Stimulated activated CD8-positive, alpha-beta memory T cell treated with anti-CD3 and anti-CD28 coated beads, Interleukin-12 subunit alpha, Interleukin-12 subunit beta, amount 100 ng/mL, for 24 hours (primary cell): ENCODE measurements at regions not wholly inside any gene's neighbourhood (a gene's known extent, or its start where the extent isn't known, plus 50 kb on each side); places are given as distances from the start of the nearest gene placed in this dataset.

Experiments used
- DNase-seq: peaks from one replicate; pipeline ENCODE4 v3.0.0-alpha.2; 2020; ENCODE audit errors: extremely low read depth

DNA sequence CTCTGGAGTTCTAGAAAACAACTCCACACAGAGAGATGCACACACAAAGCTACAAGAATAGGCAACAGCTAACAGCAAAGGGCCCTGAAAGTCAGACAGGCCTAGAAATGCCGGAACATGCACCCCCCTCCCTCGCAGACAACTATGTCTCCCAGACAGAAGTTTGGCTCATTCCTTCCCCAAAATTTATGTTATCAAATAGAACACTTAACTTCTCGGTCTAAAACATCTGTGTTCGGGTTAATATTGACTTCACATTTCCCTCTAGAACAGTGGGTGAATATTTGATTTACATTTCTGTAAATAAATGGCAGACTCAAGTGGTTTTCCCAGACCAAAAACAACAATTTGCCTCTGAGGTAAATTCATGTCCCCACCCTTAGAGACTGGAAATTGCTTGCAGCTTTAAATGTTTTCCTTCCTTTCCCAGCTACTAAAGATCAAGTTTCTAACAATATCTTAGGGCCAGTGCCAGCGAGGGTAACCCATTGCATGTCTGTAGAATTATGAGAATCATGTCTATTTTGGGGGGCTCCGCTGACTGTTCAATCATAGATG, 92.5 kb upstream of the INHBA start:
- DNase-seq, result no peak

DNA sequence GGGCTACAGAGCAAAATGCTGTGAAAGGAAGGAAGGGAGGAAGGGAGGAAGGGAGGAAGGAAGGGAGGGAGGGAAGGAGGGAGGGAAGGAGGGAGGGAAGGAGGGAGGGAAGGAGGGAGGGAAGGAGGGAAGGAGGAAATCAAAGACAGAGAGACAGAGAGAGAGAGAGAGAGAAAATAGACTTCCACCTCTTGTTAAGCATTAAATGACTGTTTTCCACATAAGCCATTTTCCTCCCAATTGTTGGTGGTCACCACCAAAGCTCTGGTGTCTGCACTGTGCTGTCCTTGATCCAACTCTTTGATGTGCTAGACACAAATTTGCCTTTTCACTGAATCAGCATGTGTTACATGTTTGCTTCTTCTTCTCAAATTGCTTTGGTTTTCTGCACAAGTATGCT, 90.7 kb upstream of the INHBA start:
- no peak for DNase-seq

DNA sequence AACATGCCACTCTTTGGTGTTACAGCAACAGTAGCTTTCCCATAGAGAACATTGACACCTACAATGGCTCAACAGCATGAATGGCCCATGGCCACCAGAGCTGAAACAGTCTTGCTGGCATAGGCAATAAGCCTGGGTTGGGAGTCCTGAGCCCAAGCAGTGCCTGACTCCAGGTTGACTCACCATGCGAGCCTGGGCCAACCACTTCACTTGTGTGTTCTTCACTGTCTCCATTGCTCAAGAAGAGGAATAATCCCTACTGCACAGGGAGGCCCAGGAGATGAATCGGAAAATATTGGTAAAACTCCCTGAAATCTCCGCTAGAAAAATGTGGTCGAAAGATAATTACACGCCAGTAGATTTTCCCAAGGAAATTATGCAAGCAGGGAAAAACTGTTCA, 89.2 kb upstream of the INHBA start:
- no peak for DNase-seq

DNA sequence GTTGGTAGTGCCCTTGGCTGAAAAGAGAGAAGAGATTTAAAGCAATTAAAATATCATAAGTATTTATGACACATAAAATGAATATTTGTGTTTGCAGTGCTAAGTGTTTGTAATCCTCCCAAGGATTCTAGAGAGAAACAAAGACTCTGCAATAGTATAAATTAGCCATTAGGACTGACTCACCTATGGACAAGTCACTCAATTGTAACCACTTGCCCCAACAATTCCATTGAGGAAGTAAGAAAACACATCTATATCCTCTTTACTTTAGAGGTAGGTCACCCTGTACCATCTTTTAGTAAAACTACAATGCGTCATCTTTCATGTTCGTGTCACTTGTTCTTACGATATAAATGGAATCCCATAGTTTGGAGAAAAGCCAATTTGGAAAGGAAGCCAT, 85.7 kb upstream of the INHBA start:
- no peak for DNase-seq

DNA sequence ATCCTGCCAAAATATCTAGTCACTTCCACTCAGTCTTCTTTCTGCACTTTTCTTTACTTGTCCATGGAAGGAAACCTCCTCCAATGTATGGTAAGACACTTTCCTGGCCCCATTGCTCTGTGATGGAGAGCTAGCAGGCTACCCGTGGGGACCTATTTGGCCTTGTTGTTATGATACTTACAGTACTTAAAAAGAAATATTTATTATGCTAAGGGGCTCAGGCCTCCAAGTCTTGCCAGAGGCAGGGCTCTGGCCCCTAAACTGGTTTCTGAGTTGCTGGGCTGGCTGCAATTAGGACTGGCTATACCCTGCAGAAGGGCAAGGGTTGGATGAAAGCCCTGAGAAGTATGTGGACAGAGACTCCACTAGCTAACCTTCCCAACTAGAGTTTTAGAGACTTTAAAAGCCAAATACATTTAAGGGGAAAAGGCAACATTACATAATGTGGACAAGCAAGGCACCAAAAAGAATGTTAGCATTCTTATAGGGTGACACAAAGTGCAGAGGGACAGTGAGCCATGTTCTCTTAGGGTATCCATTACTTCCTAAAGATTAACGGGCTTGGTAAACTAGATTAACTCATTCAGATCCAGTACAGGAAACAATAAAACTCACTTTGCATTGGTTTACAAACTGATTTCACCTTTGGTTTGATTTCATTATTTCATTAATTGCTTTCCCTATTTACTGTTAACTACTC, 84.9 kb upstream of the INHBA start:
- no peak for DNase-seq

DNA sequence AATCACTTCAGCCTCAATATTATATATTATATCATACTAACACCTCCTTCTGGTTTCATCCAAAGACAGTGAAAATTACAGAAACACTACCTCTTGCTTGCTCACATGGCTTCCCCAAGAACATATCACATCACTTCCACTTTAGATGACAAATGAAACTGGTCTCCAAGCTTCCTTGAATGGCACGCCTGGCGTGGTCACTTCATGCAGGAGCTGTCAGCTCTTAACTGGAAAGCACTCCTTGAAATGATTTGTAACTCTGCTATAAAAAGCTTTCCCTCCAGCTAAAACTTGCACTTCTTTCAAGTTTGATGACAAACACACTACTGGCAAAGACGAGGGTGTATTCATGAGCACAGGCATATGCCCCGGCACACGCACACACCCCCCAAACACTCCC, 84.1 kb upstream of the INHBA start:
- no peak for DNase-seq

DNA sequence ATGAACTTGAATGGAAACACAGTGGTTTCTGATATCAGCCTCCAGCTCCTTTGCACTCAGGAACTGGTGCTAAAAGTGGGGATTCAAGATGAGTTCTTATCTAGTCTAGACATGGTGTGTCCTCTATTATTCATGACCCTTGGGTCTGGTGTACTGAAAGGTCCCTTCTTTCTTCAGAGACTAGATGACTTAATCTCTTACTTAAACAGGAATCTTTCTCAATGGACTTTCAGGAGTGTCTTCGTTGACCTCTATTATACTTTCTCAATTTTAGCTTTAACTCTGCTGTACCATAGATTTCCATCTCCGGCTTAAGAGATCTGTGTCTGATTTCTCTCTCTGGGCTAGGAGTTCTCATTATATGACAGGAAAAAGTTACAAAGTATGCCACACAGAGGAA, 83.5 kb upstream of the INHBA start:
- DNase-seq, result no peak

DNA sequence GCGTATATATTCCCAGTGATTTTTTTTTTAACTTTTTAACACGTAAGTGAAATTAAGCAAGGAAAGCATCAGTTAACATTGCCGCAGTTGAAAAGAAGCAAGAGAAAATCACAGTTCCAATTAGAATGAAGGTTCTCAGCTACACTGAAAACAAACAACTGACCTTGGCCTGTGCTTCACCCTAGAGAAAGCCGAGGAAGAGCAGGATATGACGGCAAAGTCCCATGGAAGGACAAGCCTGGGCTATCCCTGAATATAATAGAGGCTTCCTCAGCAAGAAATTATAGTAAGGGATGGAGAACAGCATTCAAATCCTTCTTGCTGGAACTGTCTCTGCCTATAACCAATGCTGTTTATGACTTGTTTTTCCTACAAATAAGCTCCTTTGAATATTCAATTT, 83.0 kb upstream of the INHBA start:
- DNase-seq, result no peak

DNA sequence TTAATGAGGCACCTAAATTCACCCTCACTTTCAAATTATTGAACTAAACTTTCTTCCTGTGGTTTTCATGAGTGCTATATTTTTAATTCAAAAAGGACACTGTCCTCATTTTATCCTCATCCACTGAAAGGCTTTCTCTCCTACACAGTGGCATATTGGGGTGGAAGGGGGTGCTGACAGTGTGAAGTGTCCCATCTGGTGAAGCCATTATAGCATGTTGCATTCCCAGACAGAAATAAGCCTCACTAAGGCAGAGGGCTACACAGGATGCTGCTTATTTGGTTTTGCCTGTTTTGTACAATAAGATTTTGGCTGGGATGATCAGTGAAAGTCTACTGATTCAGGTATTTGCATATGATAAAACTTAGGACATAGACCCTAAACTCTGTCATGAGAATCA, 82.4 kb upstream of the INHBA start:
- no peak for DNase-seq

DNA sequence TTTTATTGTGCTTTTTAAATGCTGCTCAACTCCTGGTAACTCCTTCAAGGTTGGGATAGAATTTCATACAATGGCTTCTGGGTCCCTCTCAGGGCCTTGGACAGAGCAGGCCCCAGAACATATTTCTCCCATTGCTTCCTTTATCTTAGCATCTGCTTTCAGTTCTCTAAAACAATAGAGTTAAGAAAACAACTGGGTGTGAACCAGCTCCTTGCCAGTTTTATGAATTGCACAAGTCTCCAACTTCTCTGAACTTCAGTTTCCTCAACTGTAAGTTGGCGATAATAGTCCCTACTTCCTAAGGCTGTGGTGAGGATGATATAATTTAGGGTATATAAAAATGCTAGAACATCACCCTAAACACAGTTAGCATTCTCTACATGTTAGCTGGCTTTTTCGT, 77.0 kb upstream of the INHBA start:
- DNase-seq, result no peak

DNA sequence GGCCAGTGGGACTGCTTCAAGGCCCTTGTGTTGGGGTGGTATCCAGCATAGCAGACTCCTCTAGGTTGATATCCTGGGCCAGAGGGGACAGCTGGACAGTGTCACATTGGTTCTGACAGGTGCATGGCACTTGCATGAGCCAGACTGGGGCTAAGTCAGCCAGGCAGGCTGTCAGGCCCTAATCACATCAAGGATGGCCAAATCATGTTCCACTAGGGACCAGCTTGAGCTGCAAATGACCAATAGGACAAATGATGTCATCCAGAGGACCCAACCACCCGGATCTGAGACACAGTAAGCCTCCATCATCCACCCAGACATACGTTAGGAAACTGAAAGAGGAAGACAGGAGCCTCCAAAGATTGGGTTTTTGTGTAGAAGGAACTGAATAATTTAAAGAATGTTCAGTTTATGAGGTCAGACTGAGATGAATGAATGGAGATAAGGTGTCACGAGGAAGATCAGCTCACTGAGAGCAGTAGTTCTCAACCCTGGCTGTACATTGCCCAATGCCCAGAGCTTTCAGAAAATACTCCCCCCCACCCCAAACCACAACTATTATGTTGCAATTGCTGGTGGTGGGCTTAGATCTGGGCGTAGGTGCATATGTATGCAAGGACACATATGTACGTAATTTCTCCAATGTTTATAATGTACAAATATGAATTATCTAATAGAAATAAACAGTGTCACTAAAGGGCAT, 75.2 kb upstream of the INHBA start:
- no peak for DNase-seq

DNA sequence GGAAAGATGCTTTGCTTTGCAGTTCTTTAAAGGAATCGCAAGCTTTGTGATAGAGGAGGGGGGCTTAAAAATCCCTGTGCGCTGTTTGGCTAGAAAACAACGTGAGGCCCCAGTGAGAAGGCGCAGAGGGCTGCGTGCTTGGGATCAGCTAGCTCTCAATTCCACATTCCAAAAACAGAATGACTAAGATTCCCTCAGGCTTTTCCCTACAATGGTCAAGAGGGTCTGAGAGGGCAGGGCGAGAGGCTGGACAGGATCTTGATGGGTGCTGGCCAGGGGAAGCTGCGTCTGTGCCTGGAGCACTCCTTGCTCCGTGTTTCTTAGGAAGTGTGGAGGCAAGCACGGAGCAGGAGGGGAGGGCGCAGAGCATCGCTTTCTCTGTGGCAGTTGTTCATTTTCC, 72.1 kb upstream of the INHBA start:
- DNase-seq, result no peak

DNA sequence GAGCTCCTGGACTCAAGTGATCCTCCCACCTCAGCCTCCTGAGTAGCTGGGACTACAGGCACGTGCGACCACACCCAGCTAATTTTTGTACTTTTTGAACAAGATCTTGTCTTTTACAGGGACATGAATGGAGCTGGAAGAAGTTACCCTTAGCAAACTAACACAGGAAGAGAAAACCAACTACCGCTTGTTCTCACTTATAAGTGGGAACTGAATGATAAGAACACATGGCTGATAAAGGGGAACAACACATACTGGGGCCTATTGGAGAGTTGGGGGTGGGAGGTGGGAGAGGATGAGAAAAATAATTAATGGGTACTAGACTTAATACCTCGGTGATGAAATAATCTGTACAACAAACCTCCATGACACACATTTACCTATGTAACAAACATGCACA, 70.9 kb upstream of the INHBA start:
- no peak for DNase-seq

DNA sequence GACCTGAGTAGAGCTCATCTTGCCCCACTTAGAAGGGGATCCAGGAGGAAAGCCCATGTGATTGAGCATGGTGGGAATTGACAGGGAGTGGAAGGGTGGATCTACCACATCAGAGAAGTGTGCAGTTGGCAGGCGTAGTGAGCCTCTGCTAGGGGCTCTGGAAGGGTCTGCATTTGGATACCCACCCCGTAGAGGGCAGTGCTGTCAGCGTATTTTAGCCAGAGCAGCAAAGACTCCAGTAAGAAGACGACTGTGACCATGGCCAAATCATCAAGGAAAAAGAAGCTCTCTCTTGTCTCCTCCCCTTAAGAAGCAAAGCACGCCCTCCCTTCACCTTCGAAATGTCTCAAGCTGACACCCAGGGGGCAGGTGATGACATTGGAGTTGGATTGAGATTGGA, 68.8 kb upstream of the INHBA start:
- no peak for DNase-seq

DNA sequence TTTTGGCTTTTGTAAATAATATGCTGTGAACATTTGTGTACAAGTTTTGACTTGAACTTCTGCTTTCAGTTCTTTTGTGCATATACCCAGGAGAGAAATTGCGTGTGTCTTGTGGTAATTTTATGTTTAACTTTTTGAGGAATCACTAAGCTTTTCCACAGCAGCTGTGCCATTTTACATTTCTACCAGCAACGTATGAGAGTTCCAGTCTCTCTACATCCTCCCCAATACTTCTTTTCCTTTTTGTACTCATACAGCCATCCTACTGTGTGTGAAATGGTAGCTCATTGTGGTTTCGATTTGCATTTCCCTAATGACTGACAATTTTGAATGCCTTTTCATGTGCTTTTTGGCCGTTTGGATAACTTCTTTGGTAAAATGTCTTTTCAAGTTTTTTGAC, 66.3 kb upstream of the INHBA start:
- DNase-seq, result no peak

DNA sequence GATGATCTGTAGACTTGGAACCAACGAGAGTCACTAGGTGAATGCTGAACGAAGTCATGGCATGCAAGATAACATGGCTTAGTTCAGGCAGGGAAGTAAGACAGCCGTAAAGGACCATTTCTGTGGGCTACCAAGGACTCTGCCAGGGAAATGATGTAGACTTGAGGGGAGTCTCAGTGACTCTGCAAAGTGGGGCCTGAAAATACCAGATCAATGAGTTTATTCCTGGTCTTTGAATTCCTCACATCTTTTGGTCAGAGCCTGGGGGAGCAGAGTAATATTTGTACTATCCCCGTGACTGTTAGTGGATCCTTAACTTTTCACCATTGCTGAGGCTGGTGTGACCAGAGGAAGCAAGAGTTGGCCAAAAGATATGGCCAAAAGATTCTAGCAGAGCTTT, 60.7 kb upstream of the INHBA start:
- DNase-seq, result no peak

DNA sequence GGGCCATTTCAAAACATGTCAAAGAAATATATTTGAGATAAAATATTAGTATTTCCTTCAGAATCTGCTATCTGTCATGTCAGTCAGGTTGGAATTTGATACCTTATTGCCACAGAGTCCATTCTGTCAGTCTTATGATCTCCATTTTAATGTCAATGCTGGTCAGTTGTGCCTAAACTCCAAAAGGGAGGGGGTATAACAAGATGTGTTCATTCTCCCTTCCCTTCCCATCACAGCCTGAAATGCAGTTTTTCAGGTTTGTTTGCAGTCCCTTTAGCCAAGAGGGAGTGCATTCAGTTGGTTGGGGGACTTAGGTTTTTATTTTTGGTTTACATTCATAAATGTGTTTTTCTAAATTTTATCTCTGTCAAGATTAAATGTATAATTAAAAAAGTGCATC, 59.8 kb upstream of the INHBA start:
- DNase-seq, result no peak

DNA sequence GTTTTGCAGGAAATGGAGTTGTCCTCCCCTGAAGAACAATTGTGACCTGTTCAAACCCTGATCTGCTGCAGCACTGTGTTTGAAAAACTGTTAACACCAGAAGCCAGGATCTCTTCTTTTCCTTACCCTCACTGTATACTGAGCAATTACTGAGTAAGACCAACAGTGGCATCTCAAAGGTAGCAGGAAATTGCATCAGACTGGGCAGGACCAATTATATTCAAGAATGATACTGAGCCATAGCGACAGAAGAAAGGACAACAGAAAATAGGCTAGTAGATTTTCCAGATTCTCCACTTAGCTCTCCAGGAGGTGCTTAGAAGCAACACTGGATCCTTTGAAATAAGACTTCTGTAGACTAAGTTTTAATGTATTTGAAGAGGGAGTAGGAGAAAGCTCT, 57.4 kb upstream of the INHBA start:
- DNase-seq, result no peak

DNA sequence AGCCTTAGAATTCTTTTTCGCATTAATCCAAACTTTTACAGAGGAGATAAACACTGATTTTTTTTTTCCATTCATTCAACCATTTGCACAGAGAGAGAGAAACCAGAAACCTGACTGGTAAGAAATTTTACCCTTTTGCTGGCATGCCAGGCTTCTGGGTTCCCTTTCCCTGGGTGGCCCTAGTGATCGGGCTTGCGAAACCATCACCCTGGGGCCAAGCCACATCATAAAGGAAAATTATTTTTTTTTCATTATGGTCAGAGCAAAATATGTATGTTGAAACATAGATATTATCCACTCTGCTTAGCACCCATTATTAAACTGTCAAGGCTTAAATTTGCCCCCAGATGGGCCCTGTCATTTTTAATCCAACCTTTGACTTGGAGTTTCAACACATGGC, 55.4 kb upstream of the INHBA start:
- DNase-seq, result no peak

DNA sequence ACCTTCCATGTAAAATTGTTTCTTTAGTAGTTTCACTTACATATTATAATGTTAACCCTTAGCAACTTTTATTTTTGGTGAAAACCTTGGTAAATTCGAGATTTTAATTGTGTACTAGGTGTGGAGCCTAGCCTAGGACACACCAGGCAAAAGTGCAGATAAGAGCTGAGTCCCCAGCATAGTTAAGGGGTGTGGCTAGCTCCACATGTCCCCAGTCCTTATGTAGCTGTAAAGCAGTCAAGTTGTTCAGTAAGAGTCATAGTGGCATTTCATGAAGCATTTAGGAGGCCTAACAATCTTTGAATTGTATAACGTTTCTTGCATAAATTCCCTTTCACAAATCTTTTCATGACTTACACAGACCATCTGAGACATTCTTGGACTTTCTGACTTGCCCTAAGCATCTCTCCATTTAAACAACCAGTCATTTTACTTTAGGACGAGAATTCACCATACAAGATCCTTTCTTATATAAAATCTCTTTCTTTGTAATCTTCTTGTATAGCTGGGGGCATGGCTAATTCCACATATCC, 53.8 kb upstream of the INHBA start:
- no peak for DNase-seq

DNA sequence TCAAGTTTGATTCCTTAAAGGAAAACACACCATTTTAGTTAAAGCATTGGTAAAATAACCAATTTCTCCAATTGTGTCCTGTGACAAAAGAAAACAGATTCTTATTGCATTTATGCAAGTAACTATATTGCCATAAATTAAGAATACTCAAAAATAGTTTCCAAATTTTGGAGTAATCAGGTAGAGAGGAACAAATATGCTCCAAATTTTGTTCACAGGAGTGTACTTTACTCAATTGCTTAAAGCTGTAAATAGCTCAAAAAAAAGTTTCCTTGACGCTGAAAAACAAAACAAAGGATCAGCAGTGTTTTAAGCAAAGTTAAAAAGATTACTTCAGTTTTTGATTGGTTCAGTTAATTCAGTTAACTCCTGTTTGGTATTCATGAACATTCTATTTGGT, 52.2 kb upstream of the INHBA start:
- no peak for DNase-seq

DNA sequence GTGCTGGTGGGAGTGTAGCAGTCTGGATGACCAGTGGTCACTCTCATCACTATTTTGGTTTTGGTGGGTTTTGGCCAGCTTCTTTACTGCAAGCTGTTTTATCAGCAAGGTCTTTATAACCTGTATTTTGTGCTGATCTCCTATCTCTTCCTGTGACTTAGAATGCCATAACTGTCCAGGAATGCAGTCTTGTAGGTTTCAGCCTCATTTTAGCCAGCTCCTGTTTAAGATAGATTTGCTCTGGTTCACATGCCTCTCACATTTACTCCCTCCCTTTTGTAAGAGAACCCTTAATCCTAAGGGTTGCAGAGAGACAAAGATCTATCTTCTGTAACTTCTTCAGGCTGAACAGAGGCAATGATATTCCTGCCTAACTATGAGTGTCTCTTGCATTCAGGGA, 51.2 kb upstream of the INHBA start:
- DNase-seq, result no peak
